HL-60 (cell line): ENCODE measurements at regions not wholly inside any gene's neighbourhood (a gene's known extent, or its start where the extent isn't known, plus 50 kb on each side); places are given as distances from the start of the nearest gene placed in this dataset.

ENCODE experiments used
- CTCF ChIP-seq: IDR thresholded peaks from one replicate; pipeline ENCODE4 v1.5.1; 2011; ENCODE audit warnings: low read length, control low read depth, inconsistent platforms; ENCODE audit not compliant: insufficient read depth
- GABPA ChIP-seq: IDR thresholded peaks from 2 replicates; pipeline ENCODE4 v1.6.1; 2012; ENCODE audit warnings: low read depth
- POLR2AphosphoS5 ChIP-seq: IDR thresholded peaks from 2 replicates; pipeline ENCODE4 v1.6.1; 2012; ENCODE audit warnings: low read depth
- SPI1 ChIP-seq: IDR thresholded peaks from 2 replicates; pipeline ENCODE4 v1.6.1; 2012; ENCODE audit warnings: low read depth, mild to moderate bottlenecking, borderline replicate concordance

GRCh38 chr14:37974421-37974820 lies 233.3 kb upstream of the SSTR1 start:
- TF ChIP-seq CTCF, result no peak
- no peak for TF ChIP-seq SPI1
- TF ChIP-seq GABPA, result no peak
- TF ChIP-seq POLR2AphosphoS5, result no peak
